ENCODE measurements at regions not wholly inside any gene's neighbourhood (a gene's known extent, or its start where the extent isn't known, plus 50 kb on each side); places are given as distances from the start of the nearest gene placed in this dataset.

- WGBS, 4 donors = 80 to 87% (median 82%) methylated on average over 2 of the region's 2 CpGs
- Histone ChIP-seq H3K9me3 (peaks cover 0 to 4% (median 0%) of the 10 kb centered on the region in 12 donors), H3K27ac (no peak overlapping the region), H3K27me3 (no peaks in the 10 kb centered on the region), H3K4me3 (no peak overlapping the region), H3K36me3 (no peaks in the 10 kb centered on the region), H3K4me1 (no peaks in the 10 kb centered on the region)
- ATAC-seq (no peak), DNase-seq (no peak)
- TF ChIP-seq POLR2A (IDR thresholded peaks at IDR 0.05) (no peak), CTCF (IDR thresholded peaks at IDR 0.05) (no peak)
- intact Hi-C loops (cut with DNase I) = no loop called here
Observed at GRCh38 chr10:81708929-81709328, 166.1 kb upstream of the NRG3 start.

- TF ChIP-seq POLR2A (IDR thresholded peaks at IDR 0.05) (no peak), CTCF (IDR thresholded peaks at IDR 0.05) (no peak)
- DNase-seq = no peak
- H3K27ac ChIP-seq = no peak overlapping the region
- ATAC-seq = no peak
- WGBS, 4 donors = 85 to 97% (median 89%) methylated on average over 1 of the region's 1 CpG
- no peaks in the 10 kb centered on the region for H3K36me3 ChIP-seq
- no peak overlapping the region for H3K4me3 ChIP-seq
- H3K27me3 ChIP-seq = no peaks in the 10 kb centered on the region
- H3K9me3 ChIP-seq = peaks cover 0 to 16% (median 9%) of the 10 kb centered on the region in 12 donors
- H3K4me1 ChIP-seq = no peaks in the 10 kb centered on the region
- intact Hi-C loops (cut with DNase I) = no loop called here
Observed at GRCh38 chr10:81722399-81722798, 152.6 kb upstream of the NRG3 start.

- TF ChIP-seq POLR2A (IDR thresholded peaks at IDR 0.05) (no peak), CTCF (IDR thresholded peaks at IDR 0.05) (no peak)
- intact Hi-C loops (cut with DNase I) = no loop called here
Observed at GRCh38 chr10:81724431-81724830, 150.6 kb upstream of the NRG3 start.

GRCh38 chr10:81725851-81726250 lies 149.1 kb upstream of the NRG3 start:
- intact Hi-C loops (cut with DNase I) = no loop called here
- WGBS, 4 donors = 56 to 86% (median 79%) methylated on average over 1 of the region's 1 CpG
- Histone ChIP-seq H3K27ac (no peak overlapping the region), H3K27me3 (no peaks in the 10 kb centered on the region), H3K4me3 (no peak overlapping the region), H3K9me3 (no peaks in the 10 kb centered on the region), H3K4me1 (no peaks in the 10 kb centered on the region), H3K36me3 (no peaks in the 10 kb centered on the region)
- ATAC-seq = no peak
- TF ChIP-seq CTCF (IDR thresholded peaks at IDR 0.05) = no peak
- TF ChIP-seq POLR2A (IDR thresholded peaks at IDR 0.05) = no peak
- no peak for DNase-seq

More at GRCh38 chr10:81724431-81724830, 150.6 kb upstream of the NRG3 start:
- Histone ChIP-seq H3K36me3 (no peaks in the 10 kb centered on the region), H3K9me3 (peaks cover 0 to 2% (median 0%) of the 10 kb centered on the region in 12 donors), H3K4me3 (no peak overlapping the region), H3K27me3 (no peaks in the 10 kb centered on the region), H3K27ac (no peak overlapping the region), H3K4me1 (no peaks in the 10 kb centered on the region)
- ATAC-seq (no peak), DNase-seq (no peak)
